ENCODE measurements at regions not wholly inside any gene's neighbourhood (a gene's known extent, or its start where the extent isn't known, plus 50 kb on each side); places are given as distances from the start of the nearest gene placed in this dataset.

GRCh38 chr2:118279005-118279404 is 190.7 kb downstream of the INSIG2 start:
- Histone ChIP-seq H3K27ac (ENCODE audit: low read depth) (no peak overlapping the region), H3K4me1 (ENCODE audit: insufficient read depth) (no peaks in the 10 kb centered on the region), H3K36me3 (ENCODE audit: insufficient read depth) (no peaks in the 10 kb centered on the region), H3K4me3 (ENCODE audit: low read depth, low read length) (no peak overlapping the region)
- DNase-seq (ENCODE audit: extremely low spot score) = no peak
- 32% methylated on average over 3 of the region's 3 CpGs for WGBS

- H3K4me1 ChIP-seq (ENCODE audit: insufficient read depth) = no peaks in the 10 kb centered on the region
- H3K4me3 ChIP-seq (ENCODE audit: low read depth, low read length) = no peak overlapping the region
- H3K27ac ChIP-seq (ENCODE audit: low read depth) = no peak overlapping the region
- whole genome bisulfite sequencing = 80% methylated on average over 5 of the region's 5 CpGs
- H3K36me3 ChIP-seq (ENCODE audit: insufficient read depth) = no peaks in the 10 kb centered on the region
- no peak for DNase-seq (ENCODE audit: extremely low spot score)
Observed at GRCh38 chr2:118278046-118278445, 189.8 kb downstream of the INSIG2 start.

DNA sequence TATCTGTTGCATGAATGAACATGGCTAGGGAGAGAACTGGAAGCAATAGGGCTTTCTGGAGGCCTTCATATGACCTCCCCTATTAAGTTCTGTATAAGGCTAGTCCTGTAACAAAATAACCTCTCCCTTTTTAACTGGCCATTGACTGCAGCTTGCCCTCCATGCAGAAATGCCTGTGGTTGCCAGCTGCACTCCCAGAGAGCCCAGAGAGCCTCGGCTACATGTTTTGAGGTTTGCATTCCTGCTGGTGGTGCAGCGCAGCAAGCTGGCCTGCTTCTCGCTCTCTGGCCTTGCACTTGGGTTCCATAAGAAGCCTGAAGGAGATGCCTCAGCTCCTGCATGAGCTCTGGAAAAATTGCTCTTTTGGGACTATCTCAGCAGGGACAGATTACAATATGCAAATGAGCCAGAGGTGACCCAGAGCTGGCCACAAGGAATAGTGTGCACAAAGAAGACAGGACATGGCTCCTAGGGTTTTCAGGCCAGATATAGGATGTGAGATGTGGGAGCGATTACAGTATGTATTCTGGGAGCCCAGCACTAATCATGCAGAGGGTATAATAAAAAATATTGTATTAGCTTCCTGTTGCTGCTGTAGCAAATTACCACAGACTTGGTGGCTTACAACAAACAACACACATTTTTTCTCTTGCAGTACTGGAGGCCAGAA is 186.7 kb downstream of the INSIG2 start:
- no peak for DNase-seq (ENCODE audit: extremely low spot score)
- H3K4me3 ChIP-seq (ENCODE audit: low read depth, low read length) = no peak overlapping the region
- H3K36me3 ChIP-seq (ENCODE audit: insufficient read depth) = no peaks in the 10 kb centered on the region
- 79% methylated on average over 4 of the region's 4 CpGs for WGBS
- H3K27ac ChIP-seq (ENCODE audit: low read depth) = no peak overlapping the region
- H3K4me1 ChIP-seq (ENCODE audit: insufficient read depth) = no peaks in the 10 kb centered on the region

DNA sequence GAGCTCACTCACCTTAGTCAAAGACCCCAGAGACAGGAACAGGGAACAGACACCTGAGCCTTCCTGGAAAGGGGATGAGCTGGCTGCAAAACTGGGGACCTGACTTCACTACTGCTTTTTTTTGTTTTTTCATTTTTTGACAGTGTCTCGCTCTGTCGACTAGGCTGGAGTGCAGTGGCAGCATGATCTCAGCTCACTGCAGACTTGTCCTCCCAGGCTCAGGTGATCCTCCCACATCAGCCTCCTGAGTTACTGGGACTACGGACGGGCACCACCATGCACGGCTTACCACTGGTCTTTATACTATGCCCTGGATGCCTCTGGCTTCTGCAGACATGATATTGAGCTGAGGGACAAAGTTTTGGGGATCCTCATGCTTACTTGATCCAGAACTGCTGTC is 184.1 kb downstream of the INSIG2 start:
- no peak for DNase-seq (ENCODE audit: extremely low spot score)

DNA sequence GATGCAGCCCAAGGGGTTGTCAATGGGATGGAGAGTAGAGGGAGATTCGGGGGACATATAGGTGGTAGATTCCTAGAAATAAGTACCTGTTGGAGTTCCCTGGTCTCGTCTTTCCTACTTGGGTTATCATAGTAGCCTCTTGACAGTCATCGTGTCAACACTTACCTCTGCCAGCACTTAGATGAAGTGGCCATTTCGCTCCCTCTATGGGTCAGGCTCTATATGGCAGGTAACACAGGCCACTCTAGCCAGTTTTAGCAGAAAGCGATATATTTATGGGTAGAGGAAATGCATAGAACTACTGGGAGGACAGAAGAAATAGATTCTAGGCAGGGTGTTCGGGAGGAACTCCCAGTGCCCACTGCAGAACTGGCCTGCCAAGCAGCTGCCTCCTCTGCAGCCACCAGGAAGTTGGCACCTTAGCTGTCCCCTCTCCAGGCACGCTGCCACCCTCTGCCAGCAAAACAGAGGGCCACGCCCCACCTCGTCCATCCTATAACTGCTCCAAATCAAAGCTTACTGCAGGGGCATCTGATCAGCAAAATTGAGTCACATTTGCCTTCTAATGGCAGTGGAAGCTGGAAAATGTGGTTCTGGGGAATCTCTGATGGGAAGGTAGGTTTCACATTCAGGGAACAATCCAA is 181.3 kb downstream of the INSIG2 start:
- Histone ChIP-seq H3K4me3 (ENCODE audit: low read depth, low read length) (no peak overlapping the region), H3K36me3 (ENCODE audit: insufficient read depth) (no peaks in the 10 kb centered on the region), H3K4me1 (ENCODE audit: insufficient read depth) (no peaks in the 10 kb centered on the region), H3K27ac (ENCODE audit: low read depth) (no peak overlapping the region)
- WGBS = 81% methylated on average over 9 of the region's 9 CpGs
- no peak for DNase-seq (ENCODE audit: extremely low spot score)

More for the DNA sequence above, 184.1 kb downstream of the INSIG2 start:
- Histone ChIP-seq H3K4me3 (ENCODE audit: low read depth, low read length) (no peak overlapping the region), H3K4me1 (ENCODE audit: insufficient read depth) (no peaks in the 10 kb centered on the region), H3K36me3 (ENCODE audit: insufficient read depth) (no peaks in the 10 kb centered on the region), H3K27ac (ENCODE audit: low read depth) (no peak overlapping the region)
- WGBS = 88% methylated on average over 5 of the region's 5 CpGs

DNA sequence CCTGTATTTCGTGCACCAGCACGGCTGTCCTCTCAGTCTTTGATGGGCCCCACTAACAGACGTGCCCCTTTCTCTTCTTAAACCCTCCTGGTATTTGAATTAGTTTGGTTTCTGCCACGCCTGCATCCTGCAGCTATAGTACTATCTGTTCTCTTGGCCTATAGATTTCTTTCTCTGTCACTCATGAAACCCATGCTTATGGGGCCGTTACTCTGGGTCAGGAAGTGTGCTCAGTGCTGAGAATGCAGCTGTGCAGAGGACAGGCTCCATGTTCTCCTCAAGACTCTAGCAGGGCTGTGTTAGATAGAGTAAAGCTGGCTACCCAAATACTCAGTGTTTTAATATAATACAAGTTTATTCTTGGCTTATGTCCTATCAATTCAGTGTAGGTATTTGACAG is 180.0 kb downstream of the INSIG2 start:
- WGBS = 47% methylated on average over 5 of the region's 5 CpGs
- Histone ChIP-seq H3K4me1 (ENCODE audit: insufficient read depth) (no peaks in the 10 kb centered on the region), H3K4me3 (ENCODE audit: low read depth, low read length) (no peak overlapping the region), H3K27ac (ENCODE audit: low read depth) (no peak overlapping the region), H3K36me3 (ENCODE audit: insufficient read depth) (no peaks in the 10 kb centered on the region)
- DNase-seq (ENCODE audit: extremely low spot score) = no peak

DNA sequence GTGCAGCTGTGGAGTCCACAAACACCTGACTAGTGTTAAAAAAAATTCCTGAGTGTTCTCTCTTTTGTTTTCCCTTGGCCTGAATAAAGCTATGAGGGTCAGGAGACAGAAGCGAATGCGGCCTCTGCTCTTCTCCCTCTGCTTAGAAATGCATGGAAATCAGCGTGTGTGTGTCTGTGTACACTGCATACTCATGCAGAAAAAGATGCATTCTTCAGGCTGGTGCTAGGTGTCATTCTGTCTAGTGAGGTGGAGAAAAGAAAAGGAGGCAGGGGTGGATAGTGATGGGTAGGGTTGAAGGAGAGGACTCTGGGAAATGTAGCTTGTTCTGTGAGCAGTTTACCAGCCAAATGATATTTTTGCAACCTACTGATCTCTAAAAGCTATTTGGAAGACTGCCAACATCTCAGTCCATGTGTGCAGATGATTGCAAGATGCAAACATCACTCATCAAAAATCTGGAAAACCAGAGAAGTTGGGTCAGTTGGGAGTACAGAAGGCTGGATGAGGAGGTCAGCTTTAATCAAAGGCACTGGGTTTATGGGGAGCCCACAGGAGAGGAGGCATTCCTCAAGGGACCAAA is 177.7 kb downstream of the INSIG2 start:
- H3K36me3 ChIP-seq (ENCODE audit: insufficient read depth) = no peaks in the 10 kb centered on the region
- H3K4me1 ChIP-seq (ENCODE audit: insufficient read depth) = no peaks in the 10 kb centered on the region
- no peak overlapping the region for H3K27ac ChIP-seq (ENCODE audit: low read depth)
- WGBS = 82% methylated on average over 3 of the region's 3 CpGs
- DNase-seq (ENCODE audit: extremely low spot score) = no peak
- H3K4me3 ChIP-seq (ENCODE audit: low read depth, low read length) = no peak overlapping the region

DNA sequence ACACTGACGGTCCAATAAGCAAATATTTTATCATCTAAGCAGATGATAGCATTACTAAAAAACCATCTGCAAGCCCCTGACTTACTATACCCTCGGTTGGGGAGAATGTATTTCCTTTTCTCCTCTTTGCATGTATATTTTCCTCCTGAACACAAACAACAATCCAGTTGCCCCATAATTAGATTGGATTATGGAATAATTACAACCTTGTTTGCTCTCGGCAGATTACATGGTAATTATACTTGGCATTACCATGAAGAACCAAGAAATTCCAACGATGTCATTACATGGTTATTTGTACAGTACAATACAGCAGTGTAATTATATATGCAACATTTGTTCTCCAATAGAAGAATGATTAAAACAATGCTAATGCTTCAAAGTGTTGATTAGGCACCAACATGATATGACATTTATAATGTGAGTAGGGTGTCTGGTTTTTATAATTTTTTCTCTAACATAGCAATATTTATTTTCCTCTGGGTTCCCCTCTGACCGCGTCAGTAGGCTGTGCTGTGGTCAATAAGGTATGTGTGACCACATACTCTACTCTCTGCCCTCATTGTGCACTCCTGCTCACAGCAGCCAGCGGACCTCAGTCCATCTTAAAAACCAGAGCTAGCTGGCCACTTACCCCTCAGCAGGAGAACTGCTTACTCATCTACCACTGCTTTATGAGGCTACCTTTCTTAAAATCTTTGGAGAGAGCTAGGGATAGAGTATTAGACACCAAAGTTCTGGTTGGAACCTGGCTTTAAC is 176.1 kb downstream of the INSIG2 start:
- Histone ChIP-seq H3K27ac (ENCODE audit: low read depth) (no peak overlapping the region), H3K4me3 (ENCODE audit: low read depth, low read length) (no peak overlapping the region), H3K4me1 (ENCODE audit: insufficient read depth) (no peaks in the 10 kb centered on the region), H3K36me3 (ENCODE audit: insufficient read depth) (no peaks in the 10 kb centered on the region)
- DNase-seq (ENCODE audit: extremely low spot score) = no peak
- 81% methylated on average over 7 of the region's 7 CpGs for WGBS

DNA sequence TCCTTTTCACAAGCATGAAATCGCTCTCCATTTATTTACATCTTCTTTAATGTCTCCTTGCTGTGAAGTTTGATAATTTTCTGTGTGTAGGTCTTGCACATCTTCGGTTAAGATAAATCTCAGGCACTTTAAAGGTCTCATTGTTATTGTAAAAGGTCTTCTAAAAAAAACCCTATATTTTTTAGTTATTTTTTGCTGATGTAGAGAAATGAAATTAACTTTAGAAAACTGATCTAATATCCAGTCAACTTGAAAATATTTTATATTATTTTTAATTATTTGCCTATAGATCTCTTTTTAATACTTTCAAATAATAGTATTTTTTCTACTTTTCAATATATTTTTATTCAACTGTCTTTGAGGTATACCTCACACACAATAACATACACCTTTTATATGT is 169.4 kb downstream of the INSIG2 start:
- no peak overlapping the region for H3K4me3 ChIP-seq (ENCODE audit: low read depth, low read length)
- H3K4me1 ChIP-seq (ENCODE audit: insufficient read depth) = no peaks in the 10 kb centered on the region
- H3K27ac ChIP-seq (ENCODE audit: low read depth) = no peak overlapping the region
- H3K36me3 ChIP-seq (ENCODE audit: insufficient read depth) = no peaks in the 10 kb centered on the region
- DNase-seq (ENCODE audit: extremely low spot score) = no peak
- 77% methylated on average over 2 of the region's 2 CpGs for WGBS

DNA sequence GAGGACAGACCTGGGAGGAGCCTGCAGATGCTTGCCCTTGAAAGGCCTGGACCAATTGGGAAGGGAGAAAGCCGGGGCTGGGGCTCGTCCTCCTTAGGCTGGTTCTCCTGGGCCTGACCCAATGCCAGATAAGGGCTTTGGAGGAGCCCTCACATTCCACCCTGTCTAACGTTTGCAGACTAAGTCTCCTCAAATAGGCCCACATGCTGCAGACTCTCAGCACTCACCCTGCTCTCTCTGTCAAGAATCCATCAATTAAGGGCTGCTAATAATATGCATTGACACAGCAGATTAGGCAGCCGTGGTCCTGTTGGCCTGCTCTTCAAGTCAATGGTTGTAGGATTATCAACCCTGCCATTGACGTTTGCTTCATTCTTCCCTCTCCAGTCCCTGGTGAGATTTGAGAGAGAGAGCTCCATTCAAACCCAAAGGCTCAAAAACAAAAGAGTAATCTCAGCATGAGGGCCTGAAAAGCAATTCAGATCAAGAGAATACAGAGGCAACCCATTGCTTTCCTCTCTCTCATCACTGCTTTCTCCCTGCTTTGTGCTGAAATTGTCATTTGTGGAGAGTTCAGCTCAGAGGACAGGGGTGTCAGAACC is 167.6 kb downstream of the INSIG2 start:
- no peak overlapping the region for H3K27ac ChIP-seq (ENCODE audit: low read depth)
- H3K36me3 ChIP-seq (ENCODE audit: insufficient read depth) = no peaks in the 10 kb centered on the region
- DNase-seq (ENCODE audit: extremely low spot score) = no peak
- H3K4me3 ChIP-seq (ENCODE audit: low read depth, low read length) = no peak overlapping the region
- 31% methylated on average over 5 of the region's 5 CpGs for WGBS
- H3K4me1 ChIP-seq (ENCODE audit: insufficient read depth) = no peaks in the 10 kb centered on the region

GRCh38 chr2:118255301-118255700 is 167.0 kb downstream of the INSIG2 start:
- Histone ChIP-seq H3K4me1 (ENCODE audit: insufficient read depth) (no peaks in the 10 kb centered on the region), H3K27ac (ENCODE audit: low read depth) (no peak overlapping the region), H3K36me3 (ENCODE audit: insufficient read depth) (no peaks in the 10 kb centered on the region), H3K4me3 (ENCODE audit: low read depth, low read length) (no peak overlapping the region)
- 32% methylated on average over 2 of the region's 2 CpGs for WGBS
- DNase-seq (ENCODE audit: extremely low spot score) = no peak

GRCh38 chr2:118254116-118254515 is 165.8 kb downstream of the INSIG2 start:
- no peak overlapping the region for H3K4me3 ChIP-seq (ENCODE audit: low read depth, low read length)
- no peak for DNase-seq (ENCODE audit: extremely low spot score)
- 81% methylated on average over 2 of the region's 2 CpGs for WGBS
- H3K36me3 ChIP-seq (ENCODE audit: insufficient read depth) = no peaks in the 10 kb centered on the region
- no peaks in the 10 kb centered on the region for H3K4me1 ChIP-seq (ENCODE audit: insufficient read depth)
- H3K27ac ChIP-seq (ENCODE audit: low read depth) = no peak overlapping the region

- Histone ChIP-seq H3K4me1 (ENCODE audit: insufficient read depth) (no peaks in the 10 kb centered on the region), H3K27ac (ENCODE audit: low read depth) (no peak overlapping the region), H3K4me3 (ENCODE audit: low read depth, low read length) (no peak overlapping the region), H3K36me3 (ENCODE audit: insufficient read depth) (no peaks in the 10 kb centered on the region)
- no peak for DNase-seq (ENCODE audit: extremely low spot score)
- WGBS = 44% methylated on average over 3 of the region's 3 CpGs
Observed at GRCh38 chr2:118251427-118251826, 163.2 kb downstream of the INSIG2 start.

All from urinary bladder (tissue), 3 donors.